ENCODE measurements at regions not wholly inside any gene's neighbourhood (a gene's known extent, or its start where the extent isn't known, plus 50 kb on each side); places are given as distances from the start of the nearest gene placed in this dataset.

DNA sequence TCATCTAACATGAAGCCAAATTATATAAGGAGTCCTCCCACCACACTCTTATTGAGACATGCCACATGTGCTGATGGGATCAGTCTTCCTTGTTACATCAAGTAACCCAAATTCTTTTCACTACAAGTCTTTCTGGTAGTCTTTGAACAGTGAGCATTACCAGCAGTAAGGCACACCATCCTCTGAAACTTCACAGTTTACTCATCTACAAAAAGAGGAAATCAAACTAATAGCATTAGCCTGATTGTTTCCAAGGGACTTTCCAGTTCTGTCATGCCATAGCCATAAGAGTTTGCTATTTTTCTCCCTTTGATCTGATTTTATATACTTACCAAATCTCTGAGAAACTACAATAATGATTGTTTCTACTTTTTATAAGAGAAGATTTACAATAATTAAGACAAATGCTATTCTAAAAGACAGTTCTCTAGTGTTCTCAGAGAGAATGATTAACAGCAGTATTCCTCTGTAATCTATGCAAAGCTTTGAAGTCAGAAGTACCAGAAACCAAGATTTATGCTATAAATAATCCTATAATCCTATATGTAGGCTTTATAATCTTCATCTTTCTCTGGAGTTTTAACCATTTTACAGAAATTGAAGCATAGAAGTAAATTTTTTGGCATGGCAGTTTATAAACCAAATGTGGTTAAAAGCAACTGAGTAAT is 166.2 kb upstream of the ACO1 start:
- FAIRE-seq (no peak), DNase-seq (ENCODE audit: low read depth, low spot score) (no peak)
- H3K79me2 ChIP-seq (ENCODE audit: control insufficient read depth, insufficient read depth, low read length): no peaks in the 10 kb centered on the region
- intact Hi-C loops (cut with micrococcal nuclease): no loop called here
- no peaks in the 10 kb centered on the region for H4K20me1 ChIP-seq (replicated peaks; ENCODE audit: control insufficient read depth, extremely low read depth, insufficient read depth, low read length)
- no TSS peak for BruUV-seq (replicated peaks)
- H3K9me3 ChIP-seq (replicated peaks; ENCODE audit: control insufficient read depth, insufficient read depth, low read length): no peaks in the 10 kb centered on the region
- ChIA-PET POLR2A (no interaction called here), CTCF (no interaction called here)
- no peak overlapping the region for H3K9ac ChIP-seq (replicated peaks; ENCODE audit: extremely low read depth, insufficient read depth, low read length)
- no peak overlapping the region for H3K4me2 ChIP-seq (ENCODE audit: insufficient read depth, low read length)
- H3K4me3 ChIP-seq (replicated peaks in 1 of 3; ENCODE audit: insufficient read depth in 1 of 3, low read depth in 1 of 3, low read length in 3 of 3): no peak overlapping the region
- no peak for TF ChIP-seq POLR2A (IDR thresholded peaks at IDR 0.05; ENCODE audit: low read depth, low read length)
- no peak for TF ChIP-seq MYC (IDR thresholded peaks at IDR 0.05; ENCODE audit: low read depth, low read length)
- no peak for TF ChIP-seq JUN (IDR thresholded peaks at IDR 0.05; ENCODE audit: borderline replicate concordance, insufficient read depth, insufficient read length, low read depth)
- TF ChIP-seq, protein P1, sequence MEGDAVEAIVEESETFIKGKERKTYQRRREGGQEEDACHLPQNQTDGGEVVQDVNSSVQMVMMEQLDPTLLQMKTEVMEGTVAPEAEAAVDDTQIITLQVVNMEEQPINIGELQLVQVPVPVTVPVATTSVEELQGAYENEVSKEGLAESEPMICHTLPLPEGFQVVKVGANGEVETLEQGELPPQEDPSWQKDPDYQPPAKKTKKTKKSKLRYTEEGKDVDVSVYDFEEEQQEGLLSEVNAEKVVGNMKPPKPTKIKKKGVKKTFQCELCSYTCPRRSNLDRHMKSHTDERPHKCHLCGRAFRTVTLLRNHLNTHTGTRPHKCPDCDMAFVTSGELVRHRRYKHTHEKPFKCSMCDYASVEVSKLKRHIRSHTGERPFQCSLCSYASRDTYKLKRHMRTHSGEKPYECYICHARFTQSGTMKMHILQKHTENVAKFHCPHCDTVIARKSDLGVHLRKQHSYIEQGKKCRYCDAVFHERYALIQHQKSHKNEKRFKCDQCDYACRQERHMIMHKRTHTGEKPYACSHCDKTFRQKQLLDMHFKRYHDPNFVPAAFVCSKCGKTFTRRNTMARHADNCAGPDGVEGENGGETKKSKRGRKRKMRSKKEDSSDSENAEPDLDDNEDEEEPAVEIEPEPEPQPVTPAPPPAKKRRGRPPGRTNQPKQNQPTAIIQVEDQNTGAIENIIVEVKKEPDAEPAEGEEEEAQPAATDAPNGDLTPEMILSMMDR (IDR thresholded peaks at IDR 0.05; ENCODE audit: extremely low read depth in 1 of 2, insufficient read depth in 1 of 2, low read depth in 1 of 2, low read length in 2 of 2): no peak
- no peak for TF ChIP-seq GATA2 (IDR thresholded peaks at IDR 0.05; ENCODE audit: insufficient read depth, insufficient read length, low read depth, low read length)
- TF ChIP-seq, protein P2, sequence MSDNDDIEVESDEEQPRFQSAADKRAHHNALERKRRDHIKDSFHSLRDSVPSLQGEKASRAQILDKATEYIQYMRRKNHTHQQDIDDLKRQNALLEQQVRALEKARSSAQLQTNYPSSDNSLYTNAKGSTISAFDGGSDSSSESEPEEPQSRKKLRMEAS (IDR thresholded peaks at IDR 0.05; ENCODE audit: insufficient read depth, insufficient read length): no peak
- dilution Hi-C loops (cut with MboI; ENCODE audit: extremely low pct_ligation_motif_present, low sequenced_read_pairs): no loop called here
- no peaks in the 10 kb centered on the region for H3K4me1 ChIP-seq (ENCODE audit: control insufficient read depth, extremely low read depth, insufficient read depth, low read length)
- no peak overlapping the region for H2AFZ ChIP-seq (ENCODE audit: low read depth, low read length)
- H3K27ac ChIP-seq (ENCODE audit: insufficient read depth, low read depth, low read length): no peak overlapping the region
- no peaks in the 10 kb centered on the region for H3K27me3 ChIP-seq (ENCODE audit: control insufficient read depth in 2 of 2, insufficient read depth in 2 of 2, low read length in 2 of 2)
- H3K9me1 ChIP-seq (replicated peaks; ENCODE audit: control insufficient read depth, extremely low read depth, insufficient read depth, low read length): no peaks in the 10 kb centered on the region
- no peaks in the 10 kb centered on the region for H3K36me3 ChIP-seq (ENCODE audit: control insufficient read depth in 2 of 2, extremely low read depth in 1 of 2, insufficient read depth in 2 of 2, low read length in 2 of 2)

DNA sequence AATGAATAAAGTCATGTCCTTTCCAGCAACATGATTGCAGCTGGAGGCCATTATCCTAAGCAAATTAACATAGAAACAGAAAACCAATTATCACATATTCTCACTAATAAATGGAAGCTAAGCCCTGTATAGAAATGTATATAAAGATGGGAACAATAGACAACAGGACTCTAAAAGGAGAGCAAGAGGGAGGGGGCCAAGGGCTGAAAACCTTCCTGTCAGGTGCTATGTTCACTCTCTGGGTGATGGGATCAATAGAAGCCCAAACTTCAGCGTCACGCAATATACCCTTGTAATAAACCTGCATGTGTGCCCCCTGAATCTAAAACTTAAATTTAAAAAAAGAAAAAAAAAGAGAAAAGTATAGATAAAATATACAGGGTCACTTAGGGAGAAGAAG is 163.7 kb upstream of the ACO1 start:
- Histone ChIP-seq H3K4me3 (replicated peaks in 1 of 3; ENCODE audit: insufficient read depth in 1 of 3, low read depth in 1 of 3, low read length in 3 of 3) (no peak overlapping the region), H2AFZ (ENCODE audit: low read depth, low read length) (no peak overlapping the region), H3K79me2 (ENCODE audit: control insufficient read depth, insufficient read depth, low read length) (no peaks in the 10 kb centered on the region), H3K9ac (replicated peaks; ENCODE audit: extremely low read depth, insufficient read depth, low read length) (no peak overlapping the region), H3K9me1 (replicated peaks; ENCODE audit: control insufficient read depth, extremely low read depth, insufficient read depth, low read length) (no peaks in the 10 kb centered on the region), H3K4me1 (ENCODE audit: control insufficient read depth, extremely low read depth, insufficient read depth, low read length) (no peaks in the 10 kb centered on the region), H3K4me2 (ENCODE audit: insufficient read depth, low read length) (no peak overlapping the region), H4K20me1 (replicated peaks; ENCODE audit: control insufficient read depth, extremely low read depth, insufficient read depth, low read length) (no peaks in the 10 kb centered on the region), H3K27ac (ENCODE audit: insufficient read depth, low read depth, low read length) (no peak overlapping the region), H3K9me3 (replicated peaks; ENCODE audit: control insufficient read depth, insufficient read depth, low read length) (no peaks in the 10 kb centered on the region), H3K36me3 (ENCODE audit: control insufficient read depth in 2 of 2, extremely low read depth in 1 of 2, insufficient read depth in 2 of 2, low read length in 2 of 2) (no peaks in the 10 kb centered on the region), H3K27me3 (ENCODE audit: control insufficient read depth in 2 of 2, insufficient read depth in 2 of 2, low read length in 2 of 2) (no peaks in the 10 kb centered on the region)
- DNase-seq (ENCODE audit: low read depth, low spot score) (no peak), FAIRE-seq (no peak)
- POLR2A ChIA-PET: no interaction called here
- intact Hi-C loops (cut with micrococcal nuclease) (no loop called here), dilution Hi-C loops (cut with MboI; ENCODE audit: extremely low pct_ligation_motif_present, low sequenced_read_pairs) (no loop called here)
- CTCF ChIA-PET: no interaction called here
- no peak for TF ChIP-seq MYC (IDR thresholded peaks at IDR 0.05; ENCODE audit: low read depth, low read length)
- no peak for TF ChIP-seq POLR2AphosphoS5 (IDR thresholded peaks at IDR 0.05; ENCODE audit: insufficient read depth, low read depth, low read length)
- no peak for TF ChIP-seq JUN (IDR thresholded peaks at IDR 0.05; ENCODE audit: borderline replicate concordance, insufficient read depth, insufficient read length, low read depth)
- TF ChIP-seq, protein P1 (IDR thresholded peaks at IDR 0.05; ENCODE audit: extremely low read depth in 1 of 2, insufficient read depth in 1 of 2, low read depth in 1 of 2, low read length in 2 of 2): no peak
- TF ChIP-seq, protein P2 (IDR thresholded peaks at IDR 0.05; ENCODE audit: insufficient read depth, insufficient read length): no peak
- no peak for TF ChIP-seq POLR2A (IDR thresholded peaks at IDR 0.05; ENCODE audit: low read depth, low read length)
- no peak for TF ChIP-seq EZH2 (IDR thresholded peaks at IDR 0.05; ENCODE audit: borderline replicate concordance, low read depth, low read length, severe bottlenecking)
- TF ChIP-seq FOS (IDR thresholded peaks at IDR 0.05; ENCODE audit: borderline replicate concordance, insufficient read depth, low read length): no peak
- TF ChIP-seq GATA2 (IDR thresholded peaks at IDR 0.05; ENCODE audit: insufficient read depth, insufficient read length, low read depth, low read length): no peak
- BruUV-seq (replicated peaks): no TSS peak
